ENCODE measurements at regions not wholly inside any gene's neighbourhood (a gene's known extent, or its start where the extent isn't known, plus 50 kb on each side); places are given as distances from the start of the nearest gene placed in this dataset.

- peak; percentile 78 for DNase-seq (ENCODE audit: low read depth)
Observed at GRCh38 chr3:88542916-88543315, 393.2 kb downstream of the C3orf38 start.

GRCh38 chr3:88572450-88572849 lies 422.7 kb downstream of the C3orf38 start:
- DNase-seq (ENCODE audit: low read depth), result no peak

GRCh38 chr3:88573472-88573871 lies 423.7 kb downstream of the C3orf38 start:
- DNase-seq (ENCODE audit: low read depth), result no peak

- DNase-seq (ENCODE audit: low read depth), result no peak
Observed at GRCh38 chr3:88574146-88574545, 424.4 kb downstream of the C3orf38 start.

GRCh38 chr3:88584451-88584850 lies 434.7 kb downstream of the C3orf38 start:
- no peak for DNase-seq (ENCODE audit: low read depth)

- no peak for DNase-seq (ENCODE audit: low read depth)
Observed at GRCh38 chr3:88586121-88586640, 436.4 kb downstream of the C3orf38 start.

- DNase-seq (ENCODE audit: low read depth), result peak; percentile 12
Observed at GRCh38 chr3:88589138-88589537, 439.4 kb downstream of the C3orf38 start.

GRCh38 chr3:88595026-88595425 lies 445.3 kb downstream of the C3orf38 start:
- peak; percentile 10 for DNase-seq (ENCODE audit: low read depth)

- DNase-seq (ENCODE audit: low read depth), result peak; percentile 13
Observed at GRCh38 chr3:88596451-88596850, 446.7 kb downstream of the C3orf38 start.

- DNase-seq (ENCODE audit: low read depth), result no peak
Observed at GRCh38 chr3:88610820-88611219, 461.1 kb downstream of the C3orf38 start.

GRCh38 chr3:88611826-88612326 lies 462.1 kb downstream of the C3orf38 start:
- DNase-seq (ENCODE audit: low read depth), result no peak

- DNase-seq (ENCODE audit: low read depth), result no peak
Observed at GRCh38 chr3:88616413-88616812, 466.7 kb downstream of the C3orf38 start.

GRCh38 chr3:88617283-88617682 lies 467.5 kb downstream of the C3orf38 start:
- DNase-seq (ENCODE audit: low read depth), result no peak

- DNase-seq (ENCODE audit: low read depth), result no peak
Observed at GRCh38 chr3:88618021-88618645, 468.4 kb downstream of the C3orf38 start.

GRCh38 chr3:88621586-88621985 lies 471.8 kb downstream of the C3orf38 start:
- DNase-seq (ENCODE audit: low read depth), result no peak

- no peak for DNase-seq (ENCODE audit: low read depth)
Observed at GRCh38 chr3:88623709-88624108, 473.9 kb downstream of the C3orf38 start.

- no peak for DNase-seq (ENCODE audit: low read depth)
Observed at GRCh38 chr3:88626456-88627120, 476.8 kb downstream of the C3orf38 start.

- no peak for DNase-seq (ENCODE audit: low read depth)
Observed at GRCh38 chr3:88628901-88629300, 478.5 kb upstream of the EPHA3 start.

GRCh38 chr3:88632226-88632625 lies 475.2 kb upstream of the EPHA3 start:
- DNase-seq (ENCODE audit: low read depth), result no peak

- no peak for DNase-seq (ENCODE audit: low read depth)
Observed at GRCh38 chr3:88640581-88640980, 466.8 kb upstream of the EPHA3 start.

GRCh38 chr3:88641033-88641604 lies 466.3 kb upstream of the EPHA3 start:
- DNase-seq (ENCODE audit: low read depth), result no peak

- DNase-seq (ENCODE audit: low read depth), result no peak
Observed at GRCh38 chr3:88657459-88657858, 450.0 kb upstream of the EPHA3 start.
